Uterus (tissue), 2 donors: ENCODE measurements at regions not wholly inside any gene's neighbourhood (a gene's known extent, or its start where the extent isn't known, plus 50 kb on each side); places are given as distances from the start of the nearest gene placed in this dataset.

ENCODE experiments used
- CTCF ChIP-seq, 4 experiments: fragments of 200-600 bp in 2 of 4; fragments of 450-650 bp in 2 of 4; sonication (generic) in 2 of 4; IDR thresholded peaks; one replicate each; pipeline ENCODE4 v1.5.1; 2016 to 2019; ENCODE audit warnings: antibody characterized with exemption in 4 of 4, mild to moderate bottlenecking in 2 of 4, moderate library complexity in 1 of 4
- POLR2A ChIP-seq, 2 donors: fragments of 450-650 bp; IDR thresholded peaks; one replicate each; pipeline ENCODE4 v1.6.1; 2016; ENCODE audit warnings: antibody characterized with exemption in 2 of 2, mild to moderate bottlenecking in 1 of 2, moderate library complexity in 1 of 2

GRCh38 chr2:198322275-198322674 is 517.9 kb downstream of the PLCL1 start:
- no peak for TF ChIP-seq POLR2A (IDR thresholded peaks at IDR 0.05)
- no peak for TF ChIP-seq CTCF (IDR thresholded peaks at IDR 0.05)
